Ecto neural progenitor cell (in vitro differentiated cells): ENCODE measurements at regions not wholly inside any gene's neighbourhood (a gene's known extent, or its start where the extent isn't known, plus 50 kb on each side); places are given as distances from the start of the nearest gene placed in this dataset.

Experiments
- DNase-seq: peaks from one replicate; pipeline ENCODE4 v3.0.0-alpha.2; 2018; ENCODE audit warnings: low spot score

- no peak for DNase-seq
These were observed 102.6 kb upstream of the HDGFL1 start for GRCh38 chr6:22466665-22467245.

GRCh38 chr6:22467645-22468044 is 101.7 kb upstream of the HDGFL1 start:
- no peak for DNase-seq

- DNase-seq: no peak
These were observed 101.0 kb upstream of the HDGFL1 start for GRCh38 chr6:22468256-22468965.

- no peak for DNase-seq
These were observed 98.8 kb upstream of the HDGFL1 start for GRCh38 chr6:22470454-22471131.

- no peak for DNase-seq
These were observed 98.2 kb upstream of the HDGFL1 start for GRCh38 chr6:22471132-22471690.

GRCh38 chr6:22471746-22472145 is 97.6 kb upstream of the HDGFL1 start:
- no peak for DNase-seq

- DNase-seq: no peak
These were observed 95.2 kb upstream of the HDGFL1 start for GRCh38 chr6:22473991-22474682.

GRCh38 chr6:22476811-22477390 is 92.5 kb upstream of the HDGFL1 start:
- no peak for DNase-seq

- DNase-seq: no peak
These were observed 72.1 kb upstream of the HDGFL1 start for GRCh38 chr6:22497276-22497675.

- DNase-seq: no peak
These were observed 69.6 kb upstream of the HDGFL1 start for GRCh38 chr6:22499815-22500214.

- no peak for DNase-seq
These were observed 62.9 kb upstream of the HDGFL1 start for GRCh38 chr6:22506496-22506895.

- no peak for DNase-seq
These were observed 56.5 kb upstream of the HDGFL1 start for GRCh38 chr6:22512686-22513427.

- no peak for DNase-seq
These were observed 55.7 kb upstream of the HDGFL1 start for GRCh38 chr6:22513667-22514066.

GRCh38 chr6:22519237-22519636 is 50.1 kb upstream of the HDGFL1 start:
- no peak for DNase-seq
